ENCODE measurements at regions not wholly inside any gene's neighbourhood (a gene's known extent, or its start where the extent isn't known, plus 50 kb on each side); places are given as distances from the start of the nearest gene placed in this dataset.
"Not testable (repeated sequence)": the region's sequence is repeated elsewhere in the genome, so short reads cannot be mapped to it uniquely, and the experiment has no call there.

GRCh38 chr3:153221748-153222162 is 59.7 kb downstream of the RAP2B start:
- DNase-seq = no peak

GRCh38 chr3:153226877-153227276 is 64.9 kb downstream of the RAP2B start:
- DNase-seq = not testable (repeated sequence)

GRCh38 chr3:153230427-153230826 is 68.4 kb downstream of the RAP2B start:
- DNase-seq = not testable (repeated sequence)

- DNase-seq = not testable (repeated sequence)
These were observed 69.2 kb downstream of the RAP2B start for GRCh38 chr3:153231245-153231644.

GRCh38 chr3:153232050-153232752 is 70.2 kb downstream of the RAP2B start:
- not testable (repeated sequence) for DNase-seq

- DNase-seq = no peak
These were observed 70.8 kb downstream of the RAP2B start for GRCh38 chr3:153232851-153233271.

- DNase-seq = no peak
These were observed 72.0 kb downstream of the RAP2B start for GRCh38 chr3:153233986-153234385.

- DNase-seq = no peak
These were observed 80.9 kb downstream of the RAP2B start for GRCh38 chr3:153242896-153243295.

- no peak for DNase-seq
These were observed 82.9 kb downstream of the RAP2B start for GRCh38 chr3:153244961-153245360.

GRCh38 chr3:153245661-153246060 is 83.6 kb downstream of the RAP2B start:
- no peak for DNase-seq

GRCh38 chr3:153246331-153246730 is 84.3 kb downstream of the RAP2B start:
- no peak for DNase-seq

- no peak for DNase-seq
These were observed 84.8 kb downstream of the RAP2B start for GRCh38 chr3:153246806-153247205.

GRCh38 chr3:153247331-153248330 is 85.6 kb downstream of the RAP2B start:
- DNase-seq = no peak

GRCh38 chr3:153248835-153249234 is 86.8 kb downstream of the RAP2B start:
- DNase-seq = not testable (repeated sequence)

- no peak for DNase-seq
These were observed 87.9 kb downstream of the RAP2B start for GRCh38 chr3:153249906-153250305.

GRCh38 chr3:153250446-153250845 is 88.4 kb downstream of the RAP2B start:
- DNase-seq = no peak

- no peak for DNase-seq
These were observed 90.9 kb downstream of the RAP2B start for GRCh38 chr3:153252963-153253362.

GRCh38 chr3:153254361-153254760 is 92.3 kb downstream of the RAP2B start:
- no peak for DNase-seq

- no peak for DNase-seq
These were observed 95.8 kb downstream of the RAP2B start for GRCh38 chr3:153257673-153258351.

GRCh38 chr3:153259956-153260355 is 97.9 kb downstream of the RAP2B start:
- DNase-seq = no peak

- DNase-seq = no peak
These were observed 98.7 kb downstream of the RAP2B start for GRCh38 chr3:153260681-153261080.

GRCh38 chr3:153266619-153267018 is 104.6 kb downstream of the RAP2B start:
- DNase-seq = no peak
